Trophoblast cell (in vitro differentiated cells and primary cell): ENCODE measurements at regions not wholly inside any gene's neighbourhood (a gene's known extent, or its start where the extent isn't known, plus 50 kb on each side); places are given as distances from the start of the nearest gene placed in this dataset.

Source experiments
- DNase-seq, 2 donors: peaks; one replicate each; pipeline ENCODE4 v3.0.0-alpha.2; 2016
- H2AFZ ChIP-seq: 2 replicates; pipeline ENCODE4 v1.6.1; 2013; ENCODE audit warnings: low read length, moderate library complexity, mild to moderate bottlenecking; ENCODE audit not compliant: insufficient read depth, poor library complexity
- H2AK5ac ChIP-seq: 2 replicates; pipeline ENCODE4 v1.6.1; 2013; ENCODE audit warnings: mild to moderate bottlenecking, low read length
- H2BK120ac ChIP-seq: 2 replicates; pipeline ENCODE4 v1.6.1; 2013; ENCODE audit warnings: low read length, mild to moderate bottlenecking, moderate library complexity; ENCODE audit not compliant: insufficient read depth, poor library complexity
- H2BK12ac ChIP-seq: 2 replicates; pipeline ENCODE4 v1.6.1; 2013; ENCODE audit warnings: mild to moderate bottlenecking, low read length, moderate library complexity
- H2BK5ac ChIP-seq: 2 replicates; pipeline ENCODE4 v1.6.1; 2013; ENCODE audit warnings: low read length, low read depth, moderate library complexity, mild to moderate bottlenecking; ENCODE audit not compliant: poor library complexity
- H3K14ac ChIP-seq: 2 replicates; pipeline ENCODE4 v1.6.1; 2013; ENCODE audit warnings: mild to moderate bottlenecking, low read length
- H3K18ac ChIP-seq: 2 replicates; pipeline ENCODE4 v1.6.1; 2013; ENCODE audit warnings: mild to moderate bottlenecking, low read length
- H3K23ac ChIP-seq: 2 replicates; pipeline ENCODE4 v1.6.1; 2013; ENCODE audit warnings: low read length
- H3K27ac ChIP-seq: 2 replicates; pipeline ENCODE4 v1.5.1; 2013; ENCODE audit warnings: low read depth, mild to moderate bottlenecking, inconsistent platforms, low read length, moderate library complexity
- H3K27me3 ChIP-seq: 2 replicates; pipeline ENCODE4 v1.6.1; 2013; ENCODE audit warnings: inconsistent platforms, mild to moderate bottlenecking, low read length, moderate library complexity; ENCODE audit not compliant: insufficient read depth
- H3K36me3 ChIP-seq, 2 experiments: 1 replicate in 1 of 2; 2 replicates in 1 of 2; pipeline ENCODE4 v1.6.1; 2013; ENCODE audit warnings: low read length in 2 of 2, mild to moderate bottlenecking in 2 of 2, moderate library complexity in 1 of 2; ENCODE audit not compliant: insufficient read depth in 2 of 2, control insufficient read depth in 1 of 2
- H3K4ac ChIP-seq: 2 replicates; pipeline ENCODE4 v1.6.1; 2013; ENCODE audit warnings: low read depth, mild to moderate bottlenecking, low read length, moderate library complexity
- H3K4me1 ChIP-seq, 2 experiments: 1 replicate in 1 of 2; 2 replicates in 1 of 2; pipeline ENCODE4 v1.6.1; 2013; ENCODE audit warnings: low read length in 2 of 2, mild to moderate bottlenecking in 2 of 2, moderate library complexity in 1 of 2; ENCODE audit not compliant: insufficient read depth in 2 of 2, control insufficient read depth in 1 of 2
- H3K4me2 ChIP-seq: 2 replicates; pipeline ENCODE4 v1.6.1; 2013; ENCODE audit warnings: inconsistent platforms, mild to moderate bottlenecking, low read length, moderate library complexity
- H3K4me3 ChIP-seq: 2 replicates; pipeline ENCODE4 v1.5.1; 2013; ENCODE audit warnings: mild to moderate bottlenecking, low read depth, low read length, inconsistent platforms
- H3K79me1 ChIP-seq: one replicate; pipeline ENCODE4 v1.6.1; 2013; ENCODE audit warnings: low read length
- H3K79me2 ChIP-seq: 2 replicates; pipeline ENCODE4 v1.6.1; 2013; ENCODE audit warnings: low read length, mild to moderate bottlenecking; ENCODE audit not compliant: control insufficient read depth, insufficient read depth, poor library complexity
- H3K9ac ChIP-seq: 2 replicates; pipeline ENCODE4 v1.6.1; 2013; ENCODE audit warnings: mild to moderate bottlenecking, low read length
- H3K9me3 ChIP-seq: 2 replicates; pipeline ENCODE4 v1.6.1; 2013; ENCODE audit warnings: low read depth, mild to moderate bottlenecking, control low read depth, inconsistent platforms, low read length; ENCODE audit not compliant: insufficient read depth
- H4K12ac ChIP-seq: 2 replicates; pipeline ENCODE4 v1.6.1; 2013; ENCODE audit warnings: low read depth, mild to moderate bottlenecking, low read length, moderate library complexity
- H4K8ac ChIP-seq: 2 replicates; pipeline ENCODE4 v1.6.1; 2013; ENCODE audit warnings: low read depth, mild to moderate bottlenecking, low read length, moderate library complexity
- H4K91ac ChIP-seq: one replicate; pipeline ENCODE4 v1.6.1; 2013; ENCODE audit warnings: low read depth, mild to moderate bottlenecking, low read length, moderate library complexity
- WGBS: extraction: QIAGEN DNeasy Blood & Tissue Kit; methylation state at CpG from one replicate; pipeline ENCODE4 v1.1.7; 2013; ENCODE audit warnings: missing lambda C conversion rate; ENCODE audit not compliant: insufficient read length, insufficient coverage; ENCODE audit errors: extremely low coverage; 5-methylcytosine and 5-hydroxymethylcytosine counted together

DNA sequence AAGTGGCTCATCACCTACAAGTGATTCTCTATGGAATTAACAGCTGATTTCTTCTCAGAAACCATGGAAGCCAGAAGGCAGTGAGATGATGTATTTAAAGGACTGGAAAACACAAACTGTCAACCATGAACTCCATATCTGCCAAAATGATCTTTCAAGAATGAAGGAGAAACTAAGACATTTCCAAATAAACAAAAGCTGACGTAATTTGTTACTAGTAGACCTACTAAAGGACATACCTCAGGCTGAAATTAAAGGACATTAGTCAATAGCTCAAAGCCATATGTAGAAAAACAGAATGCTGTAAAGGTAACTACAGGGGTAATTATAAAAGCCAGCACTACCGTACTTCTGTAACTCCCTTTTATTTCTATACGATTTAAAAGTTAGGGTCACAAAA lies 129.4 kb upstream of the TMEM45B start:
- Histone ChIP-seq H4K12ac (no peak overlapping the region), H3K23ac (no peak overlapping the region), H3K9ac (no peak overlapping the region), H3K9me3 (no peaks in the 10 kb centered on the region), H3K79me2 (no peaks in the 10 kb centered on the region), H3K27ac (no peak overlapping the region), H2BK12ac (no peak overlapping the region), H2AFZ (no peak overlapping the region), H3K27me3 (no peaks in the 10 kb centered on the region), H3K36me3 (no peaks in the 10 kb centered on the region), H3K4me3 (no peak overlapping the region), H3K4me2 (no peak overlapping the region), H3K4ac (no peak overlapping the region), H4K8ac (no peak overlapping the region), H2BK120ac (no peak overlapping the region), H3K4me1 (peaks cover 8 to 9% of the 10 kb centered on the region in 2 experiments), H4K91ac (no peak overlapping the region), H3K14ac (no peak overlapping the region), H2BK5ac (no peak overlapping the region), H3K18ac (no peak overlapping the region), H3K79me1 (peaks cover 11% of the 10 kb centered on the region), H2AK5ac (no peak overlapping the region)
- WGBS, result no CpG with 5 or more reads among the region's 3 CpGs
- DNase-seq, result peak in 1 of 2 donors; percentile 80

GRCh38 chr11:129691142-129691541 lies 124.5 kb upstream of the TMEM45B start:
- peak overlapping the region; percentile 7 for H2BK12ac ChIP-seq
- H3K4ac ChIP-seq, result no peak overlapping the region
- H3K4me3 ChIP-seq, result no peak overlapping the region

GRCh38 chr11:129694538-129694937 lies 121.1 kb upstream of the TMEM45B start:
- H3K79me2 ChIP-seq, result peaks cover 2% of the 10 kb centered on the region
- H3K27me3 ChIP-seq, result no peaks in the 10 kb centered on the region
- no peak overlapping the region for H3K23ac ChIP-seq
- no peak overlapping the region for H3K14ac ChIP-seq
- H3K9me3 ChIP-seq, result no peaks in the 10 kb centered on the region
- no peak overlapping the region for H3K27ac ChIP-seq
- WGBS, result no CpG with 5 or more reads among the region's 10 CpGs
- no peaks in the 10 kb centered on the region for H3K36me3 ChIP-seq
- H4K91ac ChIP-seq, result no peak overlapping the region
- H3K79me1 ChIP-seq, result peaks cover 15% of the 10 kb centered on the region
- no peak overlapping the region for H2BK120ac ChIP-seq
- no peak overlapping the region for H3K18ac ChIP-seq
- no peak overlapping the region for H4K12ac ChIP-seq
- H2BK12ac ChIP-seq, result peak overlapping the region; percentile 10
- no peak overlapping the region for H4K8ac ChIP-seq
- H3K4ac ChIP-seq, result no peak overlapping the region
- no peak overlapping the region for H3K4me2 ChIP-seq
- H3K9ac ChIP-seq, result no peak overlapping the region
- H2AK5ac ChIP-seq, result peak overlapping the region; percentile 8
- H2AFZ ChIP-seq, result no peak overlapping the region
- peak in 1 of 2 donors; percentile 33 for DNase-seq
- H3K4me1 ChIP-seq, result peaks cover 12 to 15% of the 10 kb centered on the region in 2 experiments
- H2BK5ac ChIP-seq, result no peak overlapping the region
- no peak overlapping the region for H3K4me3 ChIP-seq

More at GRCh38 chr11:129691142-129691541, 124.5 kb upstream of the TMEM45B start:
- no peak overlapping the region for H3K9ac ChIP-seq
- H3K79me1 ChIP-seq, result peaks cover 26% of the 10 kb centered on the region
- H3K9me3 ChIP-seq, result no peaks in the 10 kb centered on the region
- H3K36me3 ChIP-seq, result no peaks in the 10 kb centered on the region
- H3K27ac ChIP-seq, result no peak overlapping the region
- peak overlapping the region; percentile 69 for H2BK120ac ChIP-seq
- peaks cover 2% of the 10 kb centered on the region for H3K79me2 ChIP-seq
- H3K4me2 ChIP-seq, result no peak overlapping the region
- DNase-seq, result no peak
- H3K14ac ChIP-seq, result no peak overlapping the region
- peak overlapping the region; percentile 1 for H4K91ac ChIP-seq
- no peak overlapping the region for H2BK5ac ChIP-seq
- H3K18ac ChIP-seq, result no peak overlapping the region
- peak overlapping the region; percentile 85 for H2AK5ac ChIP-seq
- no peaks in the 10 kb centered on the region for H3K27me3 ChIP-seq
- no peak overlapping the region for H3K23ac ChIP-seq
- WGBS, result no CpG with 5 or more reads among the region's 10 CpGs
- H2AFZ ChIP-seq, result no peak overlapping the region
- H4K12ac ChIP-seq, result no peak overlapping the region
- no peak overlapping the region for H4K8ac ChIP-seq
- peaks cover 19 to 21% of the 10 kb centered on the region in 2 experiments for H3K4me1 ChIP-seq

GRCh38 chr11:129694966-129695365 lies 120.7 kb upstream of the TMEM45B start:
- Histone ChIP-seq H2AK5ac (peak overlapping the region; percentile 8), H3K79me2 (peaks cover 2% of the 10 kb centered on the region)

More at GRCh38 chr11:129694966-129695365, 120.7 kb upstream of the TMEM45B start:
- Histone ChIP-seq H3K4me1 (peaks cover 12 to 18% of the 10 kb centered on the region in 2 experiments), H3K23ac (no peak overlapping the region), H3K79me1 (peaks cover 15% of the 10 kb centered on the region), H3K27ac (no peak overlapping the region), H3K36me3 (no peaks in the 10 kb centered on the region), H2AFZ (no peak overlapping the region), H2BK12ac (peak overlapping the region; percentile 10), H4K8ac (no peak overlapping the region), H4K91ac (no peak overlapping the region), H3K9me3 (no peaks in the 10 kb centered on the region), H3K4me2 (no peak overlapping the region), H3K9ac (no peak overlapping the region), H3K4me3 (no peak overlapping the region), H2BK5ac (no peak overlapping the region), H4K12ac (no peak overlapping the region), H2BK120ac (no peak overlapping the region), H3K18ac (no peak overlapping the region), H3K14ac (no peak overlapping the region), H3K4ac (no peak overlapping the region), H3K27me3 (no peaks in the 10 kb centered on the region)
- WGBS, result no CpG with 5 or more reads among the region's 10 CpGs
- no peak for DNase-seq
